ENCODE measurements at regions not wholly inside any gene's neighbourhood (a gene's known extent, or its start where the extent isn't known, plus 50 kb on each side); places are given as distances from the start of the nearest gene placed in this dataset.

- peak; percentile 8 for DNase-seq (ENCODE audit: low read depth)
- H3K4me3 ChIP-seq (ENCODE audit: control insufficient read depth, low read depth, low read length) = no peak overlapping the region
- TF ChIP-seq, protein P1, sequence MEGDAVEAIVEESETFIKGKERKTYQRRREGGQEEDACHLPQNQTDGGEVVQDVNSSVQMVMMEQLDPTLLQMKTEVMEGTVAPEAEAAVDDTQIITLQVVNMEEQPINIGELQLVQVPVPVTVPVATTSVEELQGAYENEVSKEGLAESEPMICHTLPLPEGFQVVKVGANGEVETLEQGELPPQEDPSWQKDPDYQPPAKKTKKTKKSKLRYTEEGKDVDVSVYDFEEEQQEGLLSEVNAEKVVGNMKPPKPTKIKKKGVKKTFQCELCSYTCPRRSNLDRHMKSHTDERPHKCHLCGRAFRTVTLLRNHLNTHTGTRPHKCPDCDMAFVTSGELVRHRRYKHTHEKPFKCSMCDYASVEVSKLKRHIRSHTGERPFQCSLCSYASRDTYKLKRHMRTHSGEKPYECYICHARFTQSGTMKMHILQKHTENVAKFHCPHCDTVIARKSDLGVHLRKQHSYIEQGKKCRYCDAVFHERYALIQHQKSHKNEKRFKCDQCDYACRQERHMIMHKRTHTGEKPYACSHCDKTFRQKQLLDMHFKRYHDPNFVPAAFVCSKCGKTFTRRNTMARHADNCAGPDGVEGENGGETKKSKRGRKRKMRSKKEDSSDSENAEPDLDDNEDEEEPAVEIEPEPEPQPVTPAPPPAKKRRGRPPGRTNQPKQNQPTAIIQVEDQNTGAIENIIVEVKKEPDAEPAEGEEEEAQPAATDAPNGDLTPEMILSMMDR (conservative IDR thresholded peaks at IDR 0.05; ENCODE audit: control insufficient read depth, insufficient read depth, low read depth, low read length) = no peak
These were observed 246.6 kb upstream of the APCDD1 start for GRCh38 chr18:10207682-10208345.

DNA sequence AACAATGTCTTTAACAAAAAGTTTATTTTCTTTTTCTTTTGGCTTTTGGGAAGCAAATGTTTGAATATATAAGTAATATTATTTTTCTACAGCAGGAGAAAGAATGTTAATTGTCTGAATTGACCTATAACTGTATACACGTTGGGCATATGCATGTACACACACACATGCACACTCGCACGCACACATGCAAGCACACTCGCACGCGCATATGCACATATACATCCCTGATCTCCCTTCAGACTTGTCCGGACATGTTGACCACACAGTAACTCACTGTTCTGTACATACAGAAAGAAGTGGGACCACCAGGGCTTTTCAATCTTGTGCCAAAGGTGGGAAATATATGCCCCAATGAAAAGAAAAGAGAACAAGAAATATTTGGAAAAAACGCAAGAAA lies 245.1 kb upstream of the APCDD1 start:
- H3K4me3 ChIP-seq (ENCODE audit: control insufficient read depth, low read depth, low read length) = no peak overlapping the region
- DNase-seq (ENCODE audit: low read depth) = no peak
- TF ChIP-seq, protein P1 (conservative IDR thresholded peaks at IDR 0.05; ENCODE audit: control insufficient read depth, insufficient read depth, low read depth, low read length) = no peak

- TF ChIP-seq, protein P1 (conservative IDR thresholded peaks at IDR 0.05; ENCODE audit: control insufficient read depth, insufficient read depth, low read depth, low read length) = no peak
- DNase-seq (ENCODE audit: low read depth) = no peak
- no peak overlapping the region for H3K4me3 ChIP-seq (ENCODE audit: control insufficient read depth, low read depth, low read length)
These were observed 244.3 kb upstream of the APCDD1 start for GRCh38 chr18:10210057-10210633.

DNA sequence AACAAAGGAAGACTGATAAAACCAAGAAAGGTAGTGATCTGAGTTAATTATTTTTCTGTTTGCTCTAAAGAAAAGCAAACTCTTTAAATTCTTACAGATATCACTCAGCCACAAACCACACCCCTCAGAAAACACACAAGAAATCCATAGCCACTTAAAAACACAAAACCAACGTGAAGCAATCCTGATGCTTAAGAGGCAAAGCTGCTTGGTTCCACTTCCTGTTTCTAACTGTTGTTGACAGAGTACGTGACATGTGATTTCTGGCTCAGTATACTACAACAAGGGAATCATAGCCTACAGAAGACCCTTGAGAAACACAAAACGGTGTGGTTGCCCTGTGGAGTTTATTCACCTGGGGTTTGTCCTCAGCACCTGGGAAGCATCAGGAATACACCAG lies 240.9 kb upstream of the APCDD1 start:
- H3K4me3 ChIP-seq (ENCODE audit: control insufficient read depth, low read depth, low read length) = no peak overlapping the region
- peak; percentile 33 for DNase-seq (ENCODE audit: low read depth)
- TF ChIP-seq, protein P1 (conservative IDR thresholded peaks at IDR 0.05; ENCODE audit: control insufficient read depth, insufficient read depth, low read depth, low read length) = no peak

GRCh38 chr18:10215446-10215845 lies 239.0 kb upstream of the APCDD1 start:
- DNase-seq (ENCODE audit: low read depth) = no peak
- H3K4me3 ChIP-seq (ENCODE audit: control insufficient read depth, low read depth, low read length) = no peak overlapping the region
- TF ChIP-seq, protein P1 (conservative IDR thresholded peaks at IDR 0.05; ENCODE audit: control insufficient read depth, insufficient read depth, low read depth, low read length) = no peak

DNA sequence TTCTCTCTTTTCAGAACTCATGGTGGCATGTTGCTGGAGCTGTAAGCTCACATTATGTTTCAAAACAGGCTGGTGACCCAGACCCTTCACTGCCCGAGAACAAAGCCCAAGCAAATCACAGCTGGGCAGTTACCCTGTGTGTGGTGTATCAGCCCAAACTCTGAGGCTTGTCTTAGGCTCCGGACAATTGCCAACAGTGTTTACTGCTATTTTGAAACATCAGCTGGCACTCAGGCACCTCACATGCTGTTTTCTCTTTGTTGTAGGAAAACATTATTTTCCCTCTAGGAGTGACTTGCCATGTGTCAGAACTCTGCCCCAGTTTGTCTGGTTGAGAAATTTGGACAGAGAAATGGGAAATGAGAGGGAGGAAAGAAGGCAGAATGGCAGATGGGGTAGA lies 237.6 kb upstream of the APCDD1 start:
- H3K4me3 ChIP-seq (ENCODE audit: control insufficient read depth, low read depth, low read length) = no peak overlapping the region
- no peak for DNase-seq (ENCODE audit: low read depth)
- TF ChIP-seq, protein P1 (conservative IDR thresholded peaks at IDR 0.05; ENCODE audit: control insufficient read depth, insufficient read depth, low read depth, low read length) = no peak
